ENCODE measurements at regions not wholly inside any gene's neighbourhood (a gene's known extent, or its start where the extent isn't known, plus 50 kb on each side); places are given as distances from the start of the nearest gene placed in this dataset.

- no peak overlapping the region for H3K27ac ChIP-seq (ENCODE audit: extremely low read depth, low read depth, low read length)
- no peaks in the 10 kb centered on the region for H3K9me3 ChIP-seq (ENCODE audit: control insufficient read depth, insufficient read depth, low read depth, low read length)
- H3K4me3 ChIP-seq (ENCODE audit: low read depth, low read length): no peak overlapping the region
- no peak for TF ChIP-seq ZNF24 (tag by site-specific recombination; IDR thresholded peaks at IDR 0.05)
- TF ChIP-seq ZNF76 (tag by site-specific recombination; IDR thresholded peaks at IDR 0.05; ENCODE audit: borderline replicate concordance, low read depth): no peak
- TF ChIP-seq ZNF362 (tag by site-specific recombination; IDR thresholded peaks at IDR 0.05): no peak
- TF ChIP-seq ZNF26 (tag by site-specific recombination; IDR thresholded peaks at IDR 0.05): no peak
- TF ChIP-seq AEBP2 (tag by site-specific recombination; IDR thresholded peaks at IDR 0.05; ENCODE audit: borderline replicate concordance): no peak
- no peak for TF ChIP-seq ZNF37A (tag by site-specific recombination; IDR thresholded peaks at IDR 0.05)
- TF ChIP-seq KLF16 (tag by site-specific recombination; IDR thresholded peaks at IDR 0.05): no peak
- no peak for TF ChIP-seq ZNF843 (tag by site-specific recombination; IDR thresholded peaks at IDR 0.05)
- no peak for TF ChIP-seq ZNF768 (tag by site-specific recombination; IDR thresholded peaks at IDR 0.05)
- no peak for TF ChIP-seq ATF2 (tag by site-specific recombination; IDR thresholded peaks at IDR 0.05; ENCODE audit: low read depth)
- no peak for TF ChIP-seq SP2 (tag by site-specific recombination; IDR thresholded peaks at IDR 0.05)
- TF ChIP-seq ZNF654 (tag by site-specific recombination; IDR thresholded peaks at IDR 0.05; ENCODE audit: low read depth): no peak
- ChIA-PET POLR2A (no interaction called here), CTCF (no interaction called here)
- H3K36me3 ChIP-seq (ENCODE audit: control insufficient read depth in 2 of 2, insufficient read depth in 1 of 2, low read length in 2 of 2): no peaks in the 10 kb centered on the region
- 0 out of 2 replicates have a peak, but pooled peaks cover 2% of the 10 kb centered on the region for H3K4me1 ChIP-seq (ENCODE audit: control insufficient read depth, insufficient read depth, low read length)
Measured at GRCh38 chr4:187474238-187474637, 521.3 kb upstream of the ZFP42 start.

- ChIA-PET CTCF (interaction anchor here (0.6 kb wide), 1 partner anchor 666 kb away, joined by 3 read pairs; no protein-coding TSS in a partner anchor), POLR2A (no interaction called here)
- Histone ChIP-seq H3K27ac (ENCODE audit: extremely low read depth, low read depth, low read length) (no peak overlapping the region), H3K4me1 (ENCODE audit: control insufficient read depth, insufficient read depth, low read length) (0 out of 2 replicates have a peak, but pooled peaks cover 2% of the 10 kb centered on the region), H3K9me3 (ENCODE audit: control insufficient read depth, insufficient read depth, low read depth, low read length) (no peaks in the 10 kb centered on the region), H3K4me3 (ENCODE audit: low read depth, low read length) (no peak overlapping the region), H3K36me3 (ENCODE audit: control insufficient read depth in 2 of 2, insufficient read depth in 1 of 2, low read length in 2 of 2) (no peaks in the 10 kb centered on the region)
- TF ChIP-seq ZBTB10 (tag by site-specific recombination; IDR thresholded peaks at IDR 0.05): no peak
- TF ChIP-seq ZFHX2 (tag by site-specific recombination; conservative IDR thresholded peaks at IDR 0.05): no peak
- no peak for TF ChIP-seq ZNF138 (tag by site-specific recombination; IDR thresholded peaks at IDR 0.05; ENCODE audit: borderline replicate concordance)
- TF ChIP-seq MYNN (tag by site-specific recombination; IDR thresholded peaks at IDR 0.05; ENCODE audit: borderline replicate concordance): no peak
- TF ChIP-seq ZNF624 (tag by site-specific recombination; IDR thresholded peaks at IDR 0.05): no peak
- TF ChIP-seq ZNF488 (tag by site-specific recombination; IDR thresholded peaks at IDR 0.05): no peak
- TF ChIP-seq ZNF23 (tag by site-specific recombination; IDR thresholded peaks at IDR 0.05; ENCODE audit: borderline replicate concordance): no peak
- TF ChIP-seq ZNF248 (tag by site-specific recombination; IDR thresholded peaks at IDR 0.05): no peak
Measured at GRCh38 chr4:187475901-187476300, 519.7 kb upstream of the ZFP42 start.

All from HEK293 (cell line).